ENCODE measurements at regions not wholly inside any gene's neighbourhood (a gene's known extent, or its start where the extent isn't known, plus 50 kb on each side); places are given as distances from the start of the nearest gene placed in this dataset.

- H3T11ph ChIP-seq (ENCODE audit: low read length), result no peak overlapping the region
- H4K91ac ChIP-seq (ENCODE audit: insufficient read length, low read depth, low read length), result no peak overlapping the region
- no peaks in the 10 kb centered on the region for H3K4me1 ChIP-seq (ENCODE audit: insufficient read depth, low read length)
- no peak overlapping the region for H2BK12ac ChIP-seq (ENCODE audit: insufficient read length, low read depth, low read length)
- H3K27me3 Mint-ChIP-seq (ENCODE audit: low read depth), result no peaks in the 10 kb centered on the region
- no peaks in the 10 kb centered on the region for H3K23me2 ChIP-seq (ENCODE audit: insufficient read length, low read depth, low read length, poor library complexity, severe bottlenecking)
- no peak overlapping the region for H2BK5ac ChIP-seq (ENCODE audit: insufficient read length, low read length)
- no peaks in the 10 kb centered on the region for H3K79me1 ChIP-seq (ENCODE audit: insufficient read depth, low read depth, low read length, poor library complexity, severe bottlenecking)
- H3K18ac ChIP-seq (ENCODE audit: insufficient read length, low read depth, low read length), result no peak overlapping the region
- no peak overlapping the region for H4K8ac ChIP-seq (replicated peaks; ENCODE audit: insufficient read length, low read depth, low read length)
- peaks cover 0 to 4% of the 10 kb centered on the region in 2 experiments; a peak in 3 of 4 replicates for H3K4me1 Mint-ChIP-seq
- H3K9me3 Mint-ChIP-seq, result no peaks in the 10 kb centered on the region
- H2BK20ac ChIP-seq (ENCODE audit: low read depth, low read length, poor library complexity, severe bottlenecking), result no peak overlapping the region
- no peak for DNase-seq
- H2BK120ac ChIP-seq (ENCODE audit: low read depth, low read length, poor library complexity, severe bottlenecking), result no peak overlapping the region
- no peak overlapping the region for H2AK5ac ChIP-seq (ENCODE audit: insufficient read length, low read length)
- no peak overlapping the region for H3K27ac Mint-ChIP-seq
- H2BK15ac ChIP-seq (ENCODE audit: low read depth, low read length), result no peak overlapping the region
- no peak overlapping the region for H3K4ac ChIP-seq (ENCODE audit: low read depth, low read length)
- no peak overlapping the region for H3K23ac ChIP-seq (ENCODE audit: insufficient read length, low read depth, low read length)
- H3K79me2 ChIP-seq (ENCODE audit: insufficient read depth, low read length), result no peaks in the 10 kb centered on the region
- no peak overlapping the region for H3K56ac ChIP-seq (ENCODE audit: insufficient read length, low read depth, low read length)
- H3K9me3 ChIP-seq (ENCODE audit: control insufficient read depth, low read depth, low read length), result no peaks in the 10 kb centered on the region
- H3K4me2 ChIP-seq (ENCODE audit: insufficient read depth, insufficient read length, low read length), result no peak overlapping the region
- no peak overlapping the region for H3K4me3 Mint-ChIP-seq
- H3K27me3 ChIP-seq (ENCODE audit: insufficient read depth, low read length), result no peaks in the 10 kb centered on the region; the same call in 1 of the 2 replicates
- H3K9ac ChIP-seq (ENCODE audit: extremely low read depth, insufficient read length, low read length), result no peak overlapping the region
- no peaks in the 10 kb centered on the region for H3K36me3 Mint-ChIP-seq (ENCODE audit: insufficient read depth in 1 of 3, low read depth in 3 of 3)
- no peak overlapping the region for H3K27ac ChIP-seq (ENCODE audit: insufficient read length, low read depth, low read length)
- H4K20me1 ChIP-seq (ENCODE audit: control insufficient read depth, insufficient read depth, insufficient read length), result no peaks in the 10 kb centered on the region
- no peak overlapping the region for H3K14ac ChIP-seq (ENCODE audit: insufficient read depth, low read length)
- H4K5ac ChIP-seq (ENCODE audit: insufficient read length, low read depth, low read length), result no peak overlapping the region
- no peak for TF ChIP-seq CTCF (conservative IDR thresholded peaks at IDR 0.05)
- no peak overlapping the region for H2AFZ ChIP-seq (ENCODE audit: low read length)
Measured at GRCh38 chr2:16365366-16365765, 300.3 kb downstream of the CYRIA start.

All from H9 (cell line).